Right forelimb (tissue), 1 donor: ENCODE measurements at regions not wholly inside any gene's neighbourhood (a gene's known extent, or its start where the extent isn't known, plus 50 kb on each side); places are given as distances from the start of the nearest gene placed in this dataset.
"Not testable (repeated sequence)": the region's sequence is repeated elsewhere in the genome, so short reads cannot be mapped to it uniquely, and the experiment has no call there.

ENCODE experiments used
- DNase-seq: peaks from one replicate; pipeline ENCODE4 v3.0.0-alpha.2; 2018

DNA sequence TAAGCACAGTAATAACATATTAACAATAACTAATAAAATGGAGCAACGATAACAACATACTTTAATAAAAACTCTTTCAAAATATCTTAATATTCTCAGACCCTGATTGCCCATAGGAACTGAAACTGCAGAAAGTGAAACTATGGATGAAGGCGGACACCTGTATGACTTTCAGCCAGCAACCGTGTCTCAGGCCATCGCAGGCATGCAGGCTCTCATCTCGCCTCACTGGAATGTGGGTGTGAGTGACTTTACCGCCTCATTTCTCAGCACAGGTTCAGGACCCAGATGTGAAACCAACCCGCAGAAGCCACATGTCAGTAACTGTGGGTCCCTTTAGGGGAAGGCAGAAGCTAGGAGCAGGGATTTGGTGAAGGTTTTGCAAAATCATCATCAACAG is 539.1 kb downstream of the FAM181B start:
- DNase-seq: no peak

DNA sequence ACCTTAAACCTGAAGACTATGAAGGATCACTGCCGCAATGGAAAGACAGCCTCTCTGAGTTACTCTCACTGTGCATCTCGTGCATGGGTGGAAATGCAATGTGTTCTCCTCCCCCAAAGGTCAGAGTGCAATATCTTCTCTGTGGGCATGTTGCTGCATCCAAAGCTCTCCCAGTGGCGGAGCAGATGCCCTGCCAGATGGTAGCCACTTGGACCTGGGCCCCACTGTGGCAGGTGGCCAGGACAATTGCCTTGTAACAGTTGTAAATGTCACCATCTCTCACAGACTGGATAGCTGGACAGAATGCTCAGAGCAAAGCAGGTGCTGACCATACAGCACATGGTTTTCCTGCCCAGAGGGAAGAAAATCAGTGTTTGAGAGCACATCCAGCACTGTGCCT is 542.0 kb downstream of the FAM181B start:
- no peak for DNase-seq

DNA sequence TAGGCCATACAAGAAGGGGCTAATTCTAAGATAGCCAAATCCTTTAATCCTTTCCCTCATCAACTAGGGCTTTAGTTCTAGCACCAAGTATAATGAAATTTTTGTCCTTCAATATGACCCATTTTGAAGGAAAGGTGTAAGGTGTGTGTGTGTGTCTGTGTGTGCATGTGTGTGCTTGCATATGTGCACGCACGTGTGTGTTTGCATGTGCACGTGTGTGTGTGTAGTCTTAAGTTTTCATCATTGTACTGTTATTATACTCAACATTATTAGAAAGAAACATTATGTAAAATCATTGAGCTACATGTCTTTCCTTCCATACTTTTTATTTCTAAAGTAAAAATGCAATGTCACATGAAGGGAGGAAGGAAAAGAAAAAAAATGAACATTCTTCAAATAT is 547.7 kb downstream of the FAM181B start:
- no peak for DNase-seq

DNA sequence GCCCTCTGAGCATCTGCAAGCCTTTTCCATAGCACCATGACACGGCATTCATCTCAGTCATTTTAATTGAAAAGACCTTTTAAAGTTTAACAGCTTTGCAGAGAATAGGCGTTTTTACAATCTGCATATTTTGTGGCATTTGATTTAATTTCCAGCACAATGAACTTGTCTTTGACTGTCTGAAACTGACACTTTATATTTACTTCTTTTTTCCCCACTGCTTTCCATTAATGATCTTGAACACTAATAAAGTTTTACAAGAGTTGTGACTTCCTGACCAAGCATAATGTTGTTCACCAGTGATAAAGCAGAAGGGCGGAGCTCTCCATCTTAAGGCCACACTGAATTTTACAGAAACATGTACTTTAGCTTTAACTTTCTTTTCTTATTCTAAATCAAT is 548.7 kb downstream of the FAM181B start:
- DNase-seq: no peak

DNA sequence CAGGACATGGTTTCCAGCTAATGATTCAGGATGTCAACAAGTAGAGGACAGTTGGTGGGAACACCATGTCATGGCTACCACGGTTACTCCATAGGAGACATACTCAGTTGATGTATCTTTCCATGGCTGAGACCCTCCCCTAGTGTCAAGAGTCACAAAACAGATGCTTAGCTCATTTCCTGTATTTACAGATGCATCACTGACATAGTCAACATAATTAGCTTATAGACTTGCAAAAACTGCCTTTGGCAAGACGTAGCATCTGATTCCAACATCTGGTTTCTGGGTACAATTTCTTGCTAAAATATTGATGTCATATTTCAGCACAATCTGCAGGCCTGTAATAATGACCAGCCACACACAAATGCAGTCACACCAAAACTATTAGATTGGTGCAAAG is 550.3 kb downstream of the FAM181B start:
- DNase-seq: no peak

DNA sequence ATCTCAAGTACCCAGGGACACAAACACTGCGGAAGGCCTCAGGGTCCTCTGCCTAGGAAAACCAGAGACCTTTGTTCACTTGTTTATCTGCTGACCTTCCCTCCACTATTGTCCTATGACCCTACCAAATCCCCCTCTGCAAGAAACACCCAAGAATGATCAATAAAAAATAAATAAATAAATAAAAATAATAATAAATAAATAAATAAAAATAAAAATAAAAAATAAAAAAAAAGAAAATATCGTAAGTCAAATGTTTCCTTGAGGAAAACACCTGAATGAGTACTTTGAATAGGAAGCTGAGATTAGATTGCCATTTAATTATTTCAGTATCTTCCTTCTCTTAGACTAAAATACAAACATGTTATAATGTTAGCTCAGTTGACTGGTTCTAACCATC is 551.0 kb downstream of the FAM181B start:
- DNase-seq: not testable (repeated sequence)

DNA sequence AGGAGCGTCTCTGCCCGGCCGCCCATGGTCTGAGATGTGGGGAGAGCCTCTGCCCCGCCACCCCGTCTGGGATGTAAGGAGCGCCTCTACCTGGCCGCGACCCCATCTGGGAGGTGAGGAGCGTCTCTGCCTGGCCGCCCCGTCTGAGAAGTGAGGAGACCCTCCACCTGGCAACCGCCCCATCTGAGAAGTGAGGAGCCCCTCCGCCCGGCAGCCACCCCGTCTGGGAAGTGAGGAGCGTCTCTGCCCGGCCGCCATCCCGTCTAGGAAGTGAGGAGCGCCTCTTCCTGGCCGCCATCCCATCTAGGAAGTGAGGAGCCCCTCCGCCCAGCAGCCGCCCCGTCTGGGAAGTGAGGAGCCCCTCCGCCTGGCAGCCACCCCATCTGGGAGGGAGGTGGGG is 551.9 kb downstream of the FAM181B start:
- DNase-seq: not testable (repeated sequence)

DNA sequence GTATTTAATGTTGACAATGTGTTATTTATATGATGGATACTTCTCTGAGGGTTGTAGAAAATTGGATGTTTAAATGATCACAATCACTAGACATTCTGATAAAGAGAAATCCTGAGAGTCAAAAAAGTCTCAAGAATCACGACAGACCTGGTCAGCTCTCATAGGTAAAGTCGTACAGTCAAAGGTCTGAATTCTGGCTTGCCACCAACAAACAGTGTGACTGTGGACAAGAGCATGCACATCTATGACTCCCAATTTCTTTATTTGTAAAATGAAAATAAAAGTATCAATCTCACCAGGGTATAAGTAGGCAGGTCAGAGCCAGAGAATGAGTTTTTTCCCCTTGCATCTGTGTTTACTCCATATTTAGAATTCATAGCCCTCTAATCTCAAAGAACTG is 556.7 kb downstream of the FAM181B start:
- DNase-seq: no peak

DNA sequence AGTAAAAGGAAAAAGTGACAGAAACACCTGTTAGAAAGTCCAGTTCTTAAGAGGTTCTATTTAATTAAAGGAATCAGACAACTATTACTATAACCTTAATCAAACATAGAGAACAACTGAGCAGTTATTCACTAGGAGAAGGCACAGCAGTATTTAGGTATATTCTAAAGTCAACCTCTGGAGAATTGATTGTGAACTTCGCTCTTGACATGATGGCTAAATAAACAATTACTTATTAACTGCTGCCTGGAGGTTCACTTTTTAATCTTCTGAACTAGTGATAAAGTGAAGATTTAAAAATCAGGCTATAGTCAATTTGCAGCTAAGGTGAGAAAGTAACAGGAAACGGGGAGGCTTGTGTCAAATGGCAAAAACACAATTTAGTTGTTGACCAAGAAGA is 557.3 kb downstream of the FAM181B start:
- DNase-seq: no peak

DNA sequence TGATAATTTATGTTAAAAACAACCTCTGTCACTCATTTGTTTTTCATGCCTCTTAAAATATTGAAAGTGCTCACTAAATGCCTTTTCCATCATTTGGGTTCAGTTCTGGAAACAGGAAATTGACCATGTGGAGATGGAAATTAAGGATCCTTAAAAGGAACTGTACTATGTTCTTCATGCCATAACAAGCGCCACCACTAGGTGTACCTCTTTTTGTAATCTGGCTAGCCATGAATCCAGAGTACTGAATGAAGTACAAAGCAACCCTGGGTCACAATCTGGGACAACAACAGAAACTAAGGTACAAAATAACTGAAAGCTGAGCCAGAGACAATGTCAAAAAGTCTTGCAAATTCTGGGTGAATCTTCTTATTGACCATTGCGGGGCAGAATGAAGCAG is 559.1 kb downstream of the FAM181B start:
- DNase-seq: no peak

DNA sequence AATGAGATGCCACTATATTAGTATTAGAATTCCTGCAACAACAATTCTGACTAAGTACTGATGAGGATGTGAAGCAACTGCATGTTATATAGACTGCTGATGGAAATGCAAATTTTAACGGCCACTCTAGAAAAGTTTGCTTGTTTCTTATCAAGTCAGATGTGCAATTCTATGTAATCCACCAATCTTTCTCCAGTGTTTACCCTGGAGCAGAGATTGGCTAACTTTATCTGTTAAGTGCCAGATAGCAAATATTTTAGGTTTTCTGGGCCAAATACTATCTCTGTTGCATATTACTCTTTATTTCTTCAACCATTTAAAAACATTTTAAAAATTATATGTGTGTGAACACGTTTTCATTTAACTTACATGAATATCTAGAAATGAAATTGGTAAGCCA is 586.9 kb downstream of the FAM181B start:
- no peak for DNase-seq

DNA sequence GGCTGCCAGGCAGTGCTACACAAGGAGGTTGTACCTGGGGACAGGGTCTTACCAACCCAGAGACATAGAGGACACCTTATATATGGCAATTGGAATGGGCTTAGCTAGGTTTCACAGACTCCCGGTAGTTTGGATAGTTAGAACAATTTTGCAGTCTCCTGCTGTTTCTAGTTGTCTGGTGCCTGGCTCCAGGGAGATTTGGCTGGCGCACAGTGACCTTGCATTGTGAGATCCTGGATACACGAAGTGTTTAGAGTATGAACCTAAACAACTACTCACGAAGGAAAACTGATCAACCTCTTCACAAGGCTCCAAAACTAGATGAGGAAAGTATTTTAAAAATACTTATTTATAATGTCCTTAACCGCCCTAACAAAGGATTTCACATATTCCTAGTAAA is 614.7 kb downstream of the FAM181B start:
- no peak for DNase-seq

DNA sequence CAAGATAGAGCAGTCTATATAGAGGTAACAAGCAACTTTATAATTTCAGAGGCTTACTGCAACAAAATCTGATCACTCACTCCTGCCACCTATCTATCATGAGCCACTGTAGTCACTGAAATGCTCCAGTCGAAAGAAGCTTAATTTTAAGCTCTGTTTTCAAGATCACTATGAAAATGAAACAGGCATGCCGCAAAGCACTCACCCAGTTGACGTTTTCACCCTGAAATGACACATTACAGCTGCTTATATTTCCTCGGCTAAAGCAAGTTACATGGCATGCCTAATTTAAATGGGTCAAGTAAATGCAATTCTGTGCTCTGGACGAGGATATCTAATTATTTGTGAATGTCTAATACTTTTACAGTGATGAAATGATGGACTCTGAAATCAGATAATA is 616.3 kb downstream of the FAM181B start:
- no peak for DNase-seq

DNA sequence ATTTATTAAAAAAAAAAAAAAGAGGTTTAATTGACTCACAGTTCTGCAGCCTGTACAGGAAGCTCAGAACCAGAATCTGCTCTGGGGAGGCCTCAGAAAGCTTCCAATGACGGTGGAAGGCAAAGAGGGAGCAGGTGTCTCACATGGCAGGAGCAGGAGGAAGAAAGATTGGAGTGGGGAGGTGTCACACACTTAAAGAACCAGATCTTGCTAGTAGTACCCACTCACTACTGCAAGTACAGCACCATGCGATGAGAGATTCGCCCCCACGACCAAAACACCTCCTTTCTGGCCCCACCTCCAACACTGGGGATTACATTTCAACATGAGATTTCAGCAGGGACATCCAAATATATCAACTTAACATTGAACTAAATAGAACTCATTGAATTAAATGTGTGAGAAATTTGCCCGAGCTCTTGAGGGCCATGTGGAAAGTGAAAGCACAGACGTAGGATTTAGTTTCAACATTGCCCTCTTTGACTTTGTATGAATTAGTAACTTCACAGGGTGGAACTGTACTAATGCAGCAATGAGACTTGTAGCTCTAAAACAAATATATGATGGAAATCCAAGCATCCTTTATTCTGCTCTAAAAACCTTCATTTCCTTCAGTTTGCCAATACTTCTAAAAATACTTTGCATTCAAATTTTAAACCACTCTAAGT is 628.2 kb downstream of the FAM181B start:
- DNase-seq: no peak

DNA sequence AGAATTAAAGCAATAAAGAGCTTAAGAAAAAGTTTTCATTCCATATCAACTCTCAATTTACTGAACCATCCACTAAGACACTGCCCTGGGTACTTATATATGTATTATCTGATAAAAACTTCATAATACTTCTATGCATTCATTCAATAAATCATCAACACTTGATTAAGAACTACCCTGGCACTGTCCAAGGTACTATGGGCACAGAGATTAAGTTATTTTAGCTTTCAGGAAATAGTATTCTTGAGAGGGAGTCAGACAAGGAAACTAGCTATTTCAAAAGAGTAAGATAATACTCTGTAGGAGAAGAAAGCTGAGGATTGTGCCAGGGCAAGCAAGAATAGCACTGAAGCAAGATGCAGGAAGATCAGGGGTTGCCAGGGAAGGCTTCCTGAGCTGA is 640.8 kb downstream of the FAM181B start:
- DNase-seq: no peak

DNA sequence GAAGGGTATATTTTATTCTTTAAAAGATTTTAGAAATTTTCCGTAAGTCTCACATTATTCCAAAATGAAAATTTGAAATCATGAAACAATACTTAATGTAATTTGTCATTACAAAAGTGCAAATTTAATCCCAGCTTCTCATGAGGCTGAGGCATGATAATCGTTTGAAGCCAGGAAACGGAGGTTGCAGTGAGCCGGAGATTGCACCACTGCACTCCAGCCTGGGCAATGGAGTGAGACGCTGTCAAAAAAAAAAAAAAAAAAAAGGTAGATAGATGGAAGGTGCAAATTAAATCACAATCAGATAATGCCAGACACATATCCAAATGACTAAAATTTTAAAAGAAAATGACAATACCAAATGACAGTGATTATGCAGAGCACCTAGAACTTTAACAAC is 644.2 kb downstream of the FAM181B start:
- DNase-seq: no peak

DNA sequence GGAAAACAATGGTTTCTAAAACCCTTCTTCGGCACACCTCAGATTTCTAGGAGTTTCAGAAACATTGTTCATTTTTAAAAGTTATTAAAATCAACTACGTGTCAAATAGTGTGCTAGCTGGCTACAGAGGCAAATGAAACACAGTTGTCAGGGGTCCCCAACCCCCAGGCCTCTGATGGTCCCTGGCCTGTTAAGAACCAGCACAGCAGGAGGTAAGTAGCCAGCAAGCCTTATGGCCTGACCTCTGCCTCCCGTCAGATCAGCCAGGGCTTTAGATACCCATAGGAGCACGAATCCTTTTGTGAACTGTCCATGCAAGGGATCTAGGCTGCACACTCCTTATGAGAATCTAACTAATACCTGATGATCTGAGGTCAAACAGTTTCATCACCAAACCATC is 648.2 kb downstream of the FAM181B start:
- DNase-seq: no peak

DNA sequence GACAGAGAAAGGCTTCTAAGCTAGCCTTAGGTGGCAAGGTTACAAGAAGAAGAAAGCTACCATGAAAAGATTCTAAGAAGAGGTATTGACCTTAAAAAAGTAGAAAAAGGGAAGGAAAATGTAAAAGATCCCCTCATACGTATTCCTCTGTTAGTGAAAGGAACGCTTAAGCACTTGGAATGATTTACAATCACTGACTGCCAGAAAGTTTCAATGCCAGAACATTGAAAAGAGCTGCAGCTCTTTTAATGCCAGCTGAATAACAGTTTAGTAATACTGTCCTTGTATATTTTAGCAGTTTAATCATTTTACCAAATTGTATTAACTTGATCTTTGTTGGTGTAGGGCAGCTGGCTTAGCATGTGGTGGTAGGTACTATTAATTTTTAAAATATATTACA is 650.7 kb downstream of the FAM181B start:
- DNase-seq: no peak

DNA sequence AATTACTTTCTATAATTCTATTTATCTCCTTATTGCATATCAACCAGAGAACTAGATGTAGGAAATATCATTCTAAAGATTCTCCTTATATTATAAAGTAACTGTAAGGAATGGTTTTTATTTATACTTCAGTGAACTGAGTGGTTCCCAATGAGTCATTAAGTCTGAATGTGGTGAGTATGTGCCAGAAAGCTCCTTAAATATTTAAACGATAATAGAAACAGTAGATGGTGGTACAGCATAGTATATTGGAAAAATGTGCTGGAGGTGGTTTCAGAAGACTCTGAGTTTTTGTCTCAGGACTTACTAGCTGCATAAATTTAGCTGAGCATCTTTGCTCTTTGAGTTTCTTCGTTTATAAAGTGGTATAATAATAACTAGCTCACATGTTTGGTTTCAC is 653.5 kb downstream of the FAM181B start:
- no peak for DNase-seq

DNA sequence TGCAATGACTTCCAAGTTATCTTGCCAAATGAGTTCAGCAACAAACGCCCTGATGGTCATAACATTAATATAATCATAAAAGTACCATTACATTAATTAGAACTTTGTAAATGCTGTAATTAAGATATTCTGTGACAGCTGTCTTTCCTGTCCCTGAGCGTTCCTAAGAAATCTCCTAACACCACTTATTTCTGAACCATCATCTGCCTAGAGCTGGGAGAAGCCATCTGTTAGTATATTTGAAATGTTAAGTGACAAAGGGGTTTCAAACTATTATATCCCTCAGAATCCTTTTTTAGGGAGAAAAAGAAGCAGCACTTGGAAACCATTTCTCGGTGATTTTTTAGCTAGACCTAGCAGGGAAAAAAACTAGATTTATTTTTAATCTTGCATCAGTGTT is 657.5 kb downstream of the FAM181B start:
- DNase-seq: no peak

DNA sequence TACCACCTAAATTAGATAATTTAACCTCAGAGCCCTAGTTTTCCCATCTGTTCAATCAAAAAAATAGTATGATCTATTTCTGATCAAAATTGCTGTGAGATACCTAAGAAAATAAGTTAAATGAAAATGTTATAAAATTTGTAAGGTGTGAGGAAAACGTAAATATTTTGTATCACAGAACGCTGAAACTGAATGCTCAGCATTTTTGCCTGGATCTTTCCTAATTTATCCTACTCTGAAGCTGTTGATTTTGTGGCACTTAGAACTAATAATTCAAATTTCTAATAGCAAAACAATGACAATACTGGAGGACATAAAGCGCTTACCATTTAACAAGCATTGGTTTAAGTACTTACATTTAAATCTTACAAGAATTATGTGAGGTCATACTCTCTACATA is 674.2 kb downstream of the FAM181B start:
- no peak for DNase-seq

DNA sequence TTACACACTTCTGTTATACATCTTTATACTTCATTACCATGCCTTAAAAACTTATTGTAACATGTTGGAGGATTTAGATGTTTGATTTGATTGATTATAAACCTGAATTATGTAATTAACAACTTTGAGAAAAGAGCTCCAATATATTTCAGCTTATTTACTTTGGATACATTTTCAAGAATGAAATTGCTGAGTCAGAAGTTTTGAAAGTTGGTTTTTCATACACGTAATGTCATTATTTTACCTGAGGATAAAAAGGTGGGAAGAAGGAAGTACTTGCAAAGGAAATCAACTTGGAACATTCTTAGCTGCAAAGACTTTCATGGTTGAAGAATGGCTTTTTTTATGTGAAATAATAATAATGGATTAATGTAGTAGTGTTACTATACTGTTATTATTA is 677.2 kb downstream of the FAM181B start:
- no peak for DNase-seq

DNA sequence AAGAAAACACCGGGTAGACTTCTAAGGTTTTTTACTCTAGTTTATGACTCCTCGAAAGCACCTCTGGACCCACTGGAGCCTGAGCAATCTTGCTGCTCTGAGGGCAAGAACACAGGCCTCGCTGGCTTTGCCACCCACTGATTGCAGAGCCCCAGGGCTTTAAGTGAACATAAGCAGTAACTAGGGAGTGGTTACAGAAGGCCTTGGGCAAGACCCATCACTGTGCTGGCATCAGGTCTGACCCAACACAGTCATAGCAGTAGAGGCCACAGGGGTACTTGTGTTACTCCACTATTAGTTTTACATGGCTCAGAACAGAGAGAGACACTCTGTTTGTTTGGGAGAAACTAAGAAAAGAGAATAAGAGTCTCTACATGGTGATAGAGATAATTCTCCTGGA is 684.5 kb downstream of the FAM181B start:
- DNase-seq: no peak

DNA sequence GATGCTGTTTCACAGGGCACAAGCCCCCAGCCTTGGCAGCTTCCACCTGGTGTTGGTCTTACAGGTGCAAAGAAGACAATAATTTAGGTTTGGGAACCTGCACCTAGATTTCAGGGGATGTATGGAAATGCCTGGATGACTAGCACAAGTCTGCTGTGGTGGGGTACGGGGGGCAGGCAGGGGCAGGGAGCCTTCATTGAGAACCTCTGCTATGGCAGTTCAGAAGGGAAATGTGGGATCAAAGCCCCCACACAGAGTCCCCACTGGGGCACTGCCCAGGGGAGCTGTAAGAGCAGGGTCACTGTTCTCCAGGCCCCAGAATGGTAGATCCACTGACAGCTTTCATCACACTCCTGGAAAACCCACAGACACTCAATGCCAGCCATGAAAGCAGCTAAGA is 686.5 kb downstream of the FAM181B start:
- DNase-seq: peak; percentile 31

DNA sequence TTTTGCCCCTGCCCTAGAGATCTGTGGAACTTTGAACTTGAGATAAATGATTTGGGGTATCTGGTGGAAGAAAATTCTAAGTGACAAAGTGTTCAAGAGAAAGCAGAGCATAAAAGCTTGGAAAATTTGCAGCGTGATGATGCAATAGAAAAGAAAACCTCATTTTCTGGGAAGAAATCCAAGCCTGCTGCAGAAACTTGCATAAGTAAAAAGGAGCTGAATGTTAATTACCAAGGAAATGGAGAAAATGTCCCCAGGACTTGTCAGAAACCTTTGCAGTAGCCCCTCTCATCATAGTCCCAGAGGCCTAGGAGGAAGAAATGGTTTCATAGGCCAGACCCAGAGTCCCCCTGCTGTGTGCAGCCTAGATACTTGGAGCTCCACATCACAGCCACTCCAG is 686.9 kb downstream of the FAM181B start:
- no peak for DNase-seq
